ENCODE measurements at regions not wholly inside any gene's neighbourhood (a gene's known extent, or its start where the extent isn't known, plus 50 kb on each side); places are given as distances from the start of the nearest gene placed in this dataset.

- DNase-seq = no peak
Measured at GRCh38 chr13:107851670-107852069, 363.7 kb downstream of the LIG4 start.

- no peak for DNase-seq
Measured at GRCh38 chr13:107847406-107847805, 367.9 kb downstream of the LIG4 start.

- no peak for DNase-seq
Measured at GRCh38 chr13:107846642-107847041, 368.7 kb downstream of the LIG4 start.

GRCh38 chr13:107845911-107846310 is 369.4 kb downstream of the LIG4 start:
- no peak for DNase-seq

- no peak for DNase-seq
Measured at GRCh38 chr13:107843681-107844080, 371.7 kb downstream of the LIG4 start.

- no peak for DNase-seq
Measured at GRCh38 chr13:107843281-107843680, 372.1 kb downstream of the LIG4 start.

GRCh38 chr13:107842562-107843180 is 372.7 kb downstream of the LIG4 start:
- no peak for DNase-seq

- no peak for DNase-seq
Measured at GRCh38 chr13:107838588-107839161, 376.7 kb downstream of the LIG4 start.

GRCh38 chr13:107836685-107837084 is 378.7 kb downstream of the LIG4 start:
- DNase-seq = no peak

- DNase-seq = no peak
Measured at GRCh38 chr13:107835339-107836018, 379.9 kb downstream of the LIG4 start.

GRCh38 chr13:107834717-107835116 is 380.6 kb downstream of the LIG4 start:
- no peak for DNase-seq

- no peak for DNase-seq
Measured at GRCh38 chr13:107834281-107834680, 381.1 kb downstream of the LIG4 start.

- no peak for DNase-seq
Measured at GRCh38 chr13:107832500-107833100, 382.7 kb downstream of the LIG4 start.

- no peak for DNase-seq
Measured at GRCh38 chr13:107830804-107831203, 384.5 kb downstream of the LIG4 start.

GRCh38 chr13:107827840-107828549 is 387.3 kb downstream of the LIG4 start:
- DNase-seq = no peak

- DNase-seq = no peak
Measured at GRCh38 chr13:107824635-107825034, 390.7 kb downstream of the LIG4 start.

GRCh38 chr13:107822006-107822405 is 393.3 kb downstream of the LIG4 start:
- DNase-seq = no peak

GRCh38 chr13:107821492-107821891 is 393.8 kb downstream of the LIG4 start:
- DNase-seq = no peak

- DNase-seq = no peak
Measured at GRCh38 chr13:107819071-107819470, 396.3 kb downstream of the LIG4 start.

GRCh38 chr13:107817647-107818287 is 397.6 kb downstream of the LIG4 start:
- no peak for DNase-seq

GRCh38 chr13:107812014-107812412 is 403.3 kb downstream of the LIG4 start:
- DNase-seq = no peak

- no peak for DNase-seq
Measured at GRCh38 chr13:107811233-107812013, 403.9 kb downstream of the LIG4 start.

Measured in stimulated activated CD4-positive, alpha-beta T cell treated with anti-CD3 and anti-CD28 coated beads, Interleukin-4, amount 100 ng/mL, for 1 hour (primary cell).